ENCODE measurements at regions not wholly inside any gene's neighbourhood (a gene's known extent, or its start where the extent isn't known, plus 50 kb on each side); places are given as distances from the start of the nearest gene placed in this dataset.

- DNase-seq (ENCODE audit: low spot score) = no peak
Observed at GRCh38 chr12:118608770-118609344, 232.5 kb downstream of the SUDS3 start.

- no peak for DNase-seq (ENCODE audit: low spot score)
Observed at GRCh38 chr12:118611295-118611694, 234.9 kb downstream of the SUDS3 start.

GRCh38 chr12:118611770-118612169 is 235.4 kb downstream of the SUDS3 start:
- DNase-seq (ENCODE audit: low spot score) = no peak

GRCh38 chr12:118617611-118618450 is 241.5 kb downstream of the SUDS3 start:
- DNase-seq (ENCODE audit: low spot score) = no peak

- DNase-seq (ENCODE audit: low spot score) = no peak
Observed at GRCh38 chr12:118618695-118619094, 242.3 kb downstream of the SUDS3 start.

- DNase-seq (ENCODE audit: low spot score) = no peak
Observed at GRCh38 chr12:118625050-118625675, 248.8 kb downstream of the SUDS3 start.

GRCh38 chr12:118633071-118633470 is 256.7 kb downstream of the SUDS3 start:
- no peak for DNase-seq (ENCODE audit: low spot score)

GRCh38 chr12:118635276-118635675 is 258.9 kb downstream of the SUDS3 start:
- no peak for DNase-seq (ENCODE audit: low spot score)

- no peak for DNase-seq (ENCODE audit: low spot score)
Observed at GRCh38 chr12:118637767-118638370, 261.5 kb downstream of the SUDS3 start.

- DNase-seq (ENCODE audit: low spot score) = no peak
Observed at GRCh38 chr12:118641249-118641648, 264.9 kb downstream of the SUDS3 start.

GRCh38 chr12:118645219-118645618 is 268.9 kb downstream of the SUDS3 start:
- no peak for DNase-seq (ENCODE audit: low spot score)

- no peak for DNase-seq (ENCODE audit: low spot score)
Observed at GRCh38 chr12:118649765-118650585, 273.6 kb downstream of the SUDS3 start.

GRCh38 chr12:118650586-118650960 is 274.2 kb downstream of the SUDS3 start:
- no peak for DNase-seq (ENCODE audit: low spot score)

GRCh38 chr12:118651487-118651886 is 275.1 kb downstream of the SUDS3 start:
- no peak for DNase-seq (ENCODE audit: low spot score)

GRCh38 chr12:118655588-118655987 is 279.2 kb downstream of the SUDS3 start:
- no peak for DNase-seq (ENCODE audit: low spot score)

- no peak for DNase-seq (ENCODE audit: low spot score)
Observed at GRCh38 chr12:118680356-118680963, 300.9 kb upstream of the SRRM4 start.

GRCh38 chr12:118682656-118683055 is 298.7 kb upstream of the SRRM4 start:
- no peak for DNase-seq (ENCODE audit: low spot score)

- DNase-seq (ENCODE audit: low spot score) = no peak
Observed at GRCh38 chr12:118685983-118686607, 295.2 kb upstream of the SRRM4 start.

GRCh38 chr12:118689793-118690192 is 291.5 kb upstream of the SRRM4 start:
- DNase-seq (ENCODE audit: low spot score) = no peak

- DNase-seq (ENCODE audit: low spot score) = no peak
Observed at GRCh38 chr12:118690506-118690905, 290.8 kb upstream of the SRRM4 start.

All from hematopoietic multipotent progenitor cell treated with erythropoietin and hydrocortisone succinate and interleukin-3 and kit ligand, for 17 days (in vitro differentiated cells).